ENCODE measurements at regions not wholly inside any gene's neighbourhood (a gene's known extent, or its start where the extent isn't known, plus 50 kb on each side); places are given as distances from the start of the nearest gene placed in this dataset.

DNA sequence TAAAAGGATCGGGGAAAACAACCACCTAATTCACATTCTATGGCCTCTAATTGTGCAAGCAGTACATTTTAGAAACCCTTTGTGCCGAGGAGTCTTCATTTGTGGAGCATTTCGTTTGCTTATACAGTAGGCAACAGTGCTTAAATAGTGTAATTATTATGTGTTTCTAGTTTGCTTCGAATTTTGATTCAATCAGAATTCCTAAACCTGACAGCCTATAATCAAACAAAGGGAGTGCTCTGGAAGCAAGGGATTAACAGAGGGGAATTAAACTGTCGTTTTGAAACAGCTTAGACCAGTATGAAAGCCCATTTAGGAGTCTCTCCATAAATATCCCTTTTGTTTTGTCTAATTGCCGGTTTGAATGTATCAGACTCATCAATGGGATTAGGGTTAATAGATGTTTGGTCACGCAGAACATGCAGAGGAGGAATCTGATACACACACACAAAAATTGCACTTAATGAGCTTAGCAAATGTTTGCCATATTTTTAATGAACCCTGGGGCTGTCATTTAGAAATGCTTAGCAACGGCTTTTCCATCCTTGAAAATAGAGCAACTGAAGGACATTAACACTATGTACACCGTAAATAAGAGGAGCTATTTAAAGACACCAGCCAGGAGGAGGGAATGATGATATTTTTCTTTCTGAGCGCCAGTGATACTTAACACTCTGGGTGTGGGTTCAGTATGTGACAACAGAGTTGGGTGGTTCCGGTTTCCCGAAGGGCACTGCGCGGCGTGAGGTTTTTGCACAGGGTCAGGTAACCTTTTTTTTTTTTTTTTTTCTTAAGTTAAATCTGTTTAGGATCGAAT is 404.7 kb downstream of the TLE4 start:
- TF ChIP-seq, protein P1, sequence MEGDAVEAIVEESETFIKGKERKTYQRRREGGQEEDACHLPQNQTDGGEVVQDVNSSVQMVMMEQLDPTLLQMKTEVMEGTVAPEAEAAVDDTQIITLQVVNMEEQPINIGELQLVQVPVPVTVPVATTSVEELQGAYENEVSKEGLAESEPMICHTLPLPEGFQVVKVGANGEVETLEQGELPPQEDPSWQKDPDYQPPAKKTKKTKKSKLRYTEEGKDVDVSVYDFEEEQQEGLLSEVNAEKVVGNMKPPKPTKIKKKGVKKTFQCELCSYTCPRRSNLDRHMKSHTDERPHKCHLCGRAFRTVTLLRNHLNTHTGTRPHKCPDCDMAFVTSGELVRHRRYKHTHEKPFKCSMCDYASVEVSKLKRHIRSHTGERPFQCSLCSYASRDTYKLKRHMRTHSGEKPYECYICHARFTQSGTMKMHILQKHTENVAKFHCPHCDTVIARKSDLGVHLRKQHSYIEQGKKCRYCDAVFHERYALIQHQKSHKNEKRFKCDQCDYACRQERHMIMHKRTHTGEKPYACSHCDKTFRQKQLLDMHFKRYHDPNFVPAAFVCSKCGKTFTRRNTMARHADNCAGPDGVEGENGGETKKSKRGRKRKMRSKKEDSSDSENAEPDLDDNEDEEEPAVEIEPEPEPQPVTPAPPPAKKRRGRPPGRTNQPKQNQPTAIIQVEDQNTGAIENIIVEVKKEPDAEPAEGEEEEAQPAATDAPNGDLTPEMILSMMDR (IDR thresholded peaks at IDR 0.05; ENCODE audit: insufficient read depth, low read depth, low read length, missing control alignments): no peak
- DNase-seq (ENCODE audit: low read depth): no peak
- H3K4me3 ChIP-seq (ENCODE audit: low read length): no peak overlapping the region

DNA sequence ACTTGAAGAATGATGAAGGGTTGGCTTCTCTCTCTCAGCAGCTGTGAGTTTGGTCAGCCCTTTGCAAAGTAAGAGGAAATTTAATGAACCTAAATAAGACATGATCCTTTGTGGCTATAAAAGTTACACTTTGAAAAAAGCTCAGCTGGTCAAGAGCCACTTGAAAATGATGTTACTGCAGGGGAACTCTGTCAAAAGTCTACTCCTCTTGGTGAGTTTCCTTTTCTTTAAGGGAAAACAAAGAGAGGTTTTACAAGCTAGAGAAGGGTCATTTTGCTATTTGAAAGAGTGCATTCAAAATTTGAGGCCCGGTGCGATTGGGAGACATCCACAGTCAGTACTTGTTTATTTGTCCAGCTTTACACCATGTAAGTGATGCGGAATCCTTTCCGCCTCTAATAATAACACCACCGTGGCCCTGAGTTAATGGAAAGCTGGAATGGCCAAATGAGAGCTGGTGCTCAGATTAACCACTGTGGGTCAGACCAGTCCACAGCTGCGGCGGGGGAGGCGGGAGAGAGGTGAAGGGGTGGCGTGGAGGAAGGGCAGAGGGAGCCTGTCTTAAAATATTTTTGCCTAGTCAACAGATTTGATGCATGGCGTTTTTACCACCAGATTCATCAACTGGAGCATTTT is 404.0 kb downstream of the TLE4 start:
- DNase-seq (ENCODE audit: low read depth): no peak
- TF ChIP-seq, protein P1 (IDR thresholded peaks at IDR 0.05; ENCODE audit: insufficient read depth, low read depth, low read length, missing control alignments): no peak
- H3K4me3 ChIP-seq (ENCODE audit: low read length): no peak overlapping the region

DNA sequence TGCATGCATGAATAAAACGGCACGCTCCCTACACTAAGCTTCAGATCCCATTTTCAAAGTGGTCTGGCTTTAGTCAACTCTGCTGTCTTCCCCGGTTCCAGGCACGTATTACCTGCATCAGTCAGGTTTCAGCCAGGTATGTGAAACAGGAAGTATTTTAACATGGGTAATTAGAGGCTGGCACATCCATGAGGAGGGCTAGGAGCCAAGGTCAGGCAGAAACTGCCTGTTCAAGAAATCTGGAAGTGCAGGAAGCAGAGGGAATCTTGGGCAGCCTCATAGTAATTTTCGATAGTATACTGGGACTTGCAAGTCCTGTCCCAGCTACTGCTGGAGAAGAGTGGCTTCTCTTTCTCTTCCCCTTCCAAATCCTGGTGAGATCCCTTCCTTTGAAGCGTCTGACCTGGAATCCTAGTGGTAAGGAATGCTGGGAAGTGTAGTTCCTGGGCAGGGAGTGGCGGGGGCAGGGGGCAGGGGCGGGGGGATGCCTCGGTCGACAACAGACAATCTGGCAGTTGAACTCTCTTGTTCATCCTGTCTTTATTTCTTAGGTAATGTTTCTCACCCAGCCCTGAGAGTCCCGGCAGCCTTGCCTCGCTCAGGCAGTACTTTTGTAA is 403.1 kb downstream of the TLE4 start:
- H3K4me3 ChIP-seq (ENCODE audit: low read length): no peak overlapping the region
- TF ChIP-seq, protein P1 (IDR thresholded peaks at IDR 0.05; ENCODE audit: insufficient read depth, low read depth, low read length, missing control alignments): no peak
- no peak for DNase-seq (ENCODE audit: low read depth)

GRCh38 chr9:79973627-79974026 is 401.9 kb downstream of the TLE4 start:
- H3K4me3 ChIP-seq (ENCODE audit: low read length): no peak overlapping the region
- DNase-seq (ENCODE audit: low read depth): no peak
- TF ChIP-seq, protein P1 (IDR thresholded peaks at IDR 0.05; ENCODE audit: insufficient read depth, low read depth, low read length, missing control alignments): no peak

DNA sequence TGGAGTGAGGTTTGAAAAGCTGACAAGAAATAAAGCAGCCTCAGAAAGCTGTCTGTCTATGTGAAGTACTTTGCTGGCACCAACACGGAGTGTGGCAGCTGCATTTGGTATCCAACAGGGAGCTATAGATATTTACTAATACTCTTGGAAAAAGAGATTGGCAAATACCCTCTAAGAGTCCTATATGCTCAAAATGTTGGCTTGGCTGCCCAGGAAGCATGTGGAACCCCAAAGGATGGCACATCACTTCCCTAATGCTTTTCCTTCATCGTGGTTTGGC is 398.3 kb downstream of the TLE4 start:
- DNase-seq (ENCODE audit: low read depth): no peak
- TF ChIP-seq, protein P1 (IDR thresholded peaks at IDR 0.05; ENCODE audit: insufficient read depth, low read depth, low read length, missing control alignments): no peak
- H3K4me3 ChIP-seq (ENCODE audit: low read length): no peak overlapping the region

DNA sequence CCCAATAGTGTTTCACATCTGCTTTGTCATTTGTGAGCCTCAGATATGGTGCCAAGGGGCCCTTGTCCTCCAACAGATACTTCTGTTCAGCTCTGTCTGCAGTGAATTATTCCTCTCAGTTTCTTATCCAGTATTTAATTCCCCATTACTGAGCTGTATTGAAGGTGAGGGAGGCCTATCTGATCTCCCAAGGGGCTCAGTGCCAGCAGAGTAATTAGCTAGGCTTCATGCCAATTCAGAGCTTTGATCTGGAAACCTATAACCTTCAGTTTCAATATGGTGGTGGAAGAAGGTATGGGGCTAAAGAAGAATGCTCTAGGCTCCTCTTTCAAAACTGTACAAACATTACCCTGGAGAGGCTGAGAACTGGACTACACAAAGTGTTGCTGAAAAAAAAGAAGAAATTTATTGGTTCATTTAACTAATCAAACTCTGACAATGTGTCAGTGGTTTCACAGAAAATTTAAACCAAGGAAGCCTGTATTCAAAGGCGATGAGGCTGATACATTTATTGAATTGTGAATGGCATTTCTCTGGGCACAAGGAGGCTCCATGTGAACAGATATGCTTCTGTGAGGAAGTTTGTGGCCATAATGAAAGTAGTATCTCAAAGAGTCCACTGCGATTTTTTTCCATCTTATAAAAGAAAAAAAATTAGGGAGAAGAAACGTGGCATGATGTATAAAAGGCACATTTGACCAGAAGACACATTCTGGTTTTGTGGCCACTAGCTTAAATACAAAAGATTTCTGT is 397.8 kb downstream of the TLE4 start:
- TF ChIP-seq, protein P1 (IDR thresholded peaks at IDR 0.05; ENCODE audit: insufficient read depth, low read depth, low read length, missing control alignments): no peak
- no peak for DNase-seq (ENCODE audit: low read depth)
- no peak overlapping the region for H3K4me3 ChIP-seq (ENCODE audit: low read length)
